Ovary (tissue), 3 donors: ENCODE measurements at regions not wholly inside any gene's neighbourhood (a gene's known extent, or its start where the extent isn't known, plus 50 kb on each side); places are given as distances from the start of the nearest gene placed in this dataset.

ENCODE experiments used
- POLR2A ChIP-seq: fragments of 450-650 bp; IDR thresholded peaks from one replicate; pipeline ENCODE4 v1.6.1; 2017; ENCODE audit warnings: antibody characterized with exemption, mild to moderate bottlenecking, moderate library complexity
- TF ChIP-seq, protein P1 (sequence below), 3 donors: fragments of 450-650 bp in 2 of 3; fragments of 200-600 bp in 1 of 3; IDR thresholded peaks; one replicate each; pipeline versions ENCODE4 v1.5.1 to v1.8.0; 2016 to 2022; ENCODE audit warnings: antibody characterized with exemption in 3 of 3, mild to moderate bottlenecking in 1 of 3
- donor health status: DM: no; HTN: no; CAD: no.

DNA sequence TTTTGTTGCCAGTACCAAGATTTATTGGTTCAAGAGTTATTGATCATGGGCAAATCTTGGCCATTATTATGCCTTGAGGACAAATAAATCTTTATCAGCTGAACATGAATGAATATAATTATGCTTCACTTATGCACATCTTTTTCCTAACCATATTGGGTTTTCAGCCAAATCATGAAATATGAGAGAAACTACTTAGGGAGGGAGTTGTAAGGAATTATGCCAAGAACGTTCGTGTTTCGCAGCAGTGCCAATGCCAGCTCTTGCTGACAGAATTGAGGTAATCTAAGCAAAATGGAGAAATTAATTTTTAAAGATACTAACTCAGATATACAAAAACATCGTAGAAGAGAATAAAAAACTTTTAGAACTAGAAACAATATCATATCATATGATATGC is 301.1 kb upstream of the SASH1 start:
- TF ChIP-seq, protein P1, sequence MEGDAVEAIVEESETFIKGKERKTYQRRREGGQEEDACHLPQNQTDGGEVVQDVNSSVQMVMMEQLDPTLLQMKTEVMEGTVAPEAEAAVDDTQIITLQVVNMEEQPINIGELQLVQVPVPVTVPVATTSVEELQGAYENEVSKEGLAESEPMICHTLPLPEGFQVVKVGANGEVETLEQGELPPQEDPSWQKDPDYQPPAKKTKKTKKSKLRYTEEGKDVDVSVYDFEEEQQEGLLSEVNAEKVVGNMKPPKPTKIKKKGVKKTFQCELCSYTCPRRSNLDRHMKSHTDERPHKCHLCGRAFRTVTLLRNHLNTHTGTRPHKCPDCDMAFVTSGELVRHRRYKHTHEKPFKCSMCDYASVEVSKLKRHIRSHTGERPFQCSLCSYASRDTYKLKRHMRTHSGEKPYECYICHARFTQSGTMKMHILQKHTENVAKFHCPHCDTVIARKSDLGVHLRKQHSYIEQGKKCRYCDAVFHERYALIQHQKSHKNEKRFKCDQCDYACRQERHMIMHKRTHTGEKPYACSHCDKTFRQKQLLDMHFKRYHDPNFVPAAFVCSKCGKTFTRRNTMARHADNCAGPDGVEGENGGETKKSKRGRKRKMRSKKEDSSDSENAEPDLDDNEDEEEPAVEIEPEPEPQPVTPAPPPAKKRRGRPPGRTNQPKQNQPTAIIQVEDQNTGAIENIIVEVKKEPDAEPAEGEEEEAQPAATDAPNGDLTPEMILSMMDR (IDR thresholded peaks at IDR 0.05): no peak
- no peak for TF ChIP-seq POLR2A
